LNCaP clone FGC (cell line): ENCODE measurements at regions not wholly inside any gene's neighbourhood (a gene's known extent, or its start where the extent isn't known, plus 50 kb on each side); places are given as distances from the start of the nearest gene placed in this dataset.

Experiments used
- DNase-seq: peaks from one replicate; pipeline ENCODE4 v3.0.0-alpha.2; 2011; ENCODE audit warnings: low read depth
- H3K4me3 ChIP-seq: 2 replicates; pipeline ENCODE4 v1.5.1; 2011; ENCODE audit warnings: mild to moderate bottlenecking, low read depth, low read length, control low read depth
- CTCF ChIP-seq: IDR thresholded peaks from 2 replicates; pipeline ENCODE4 v1.5.1; 2012; ENCODE audit warnings: mild to moderate bottlenecking; ENCODE audit not compliant: control insufficient read depth, insufficient read depth; ENCODE audit errors: extremely low read depth

- DNase-seq, result no peak
- no peak for TF ChIP-seq CTCF
- no peak overlapping the region for H3K4me3 ChIP-seq
Observed at GRCh38 chr18:27855486-27855885, 321.4 kb downstream of the CDH2 start.

GRCh38 chr18:27854631-27855030 lies 322.3 kb downstream of the CDH2 start:
- DNase-seq, result no peak
- H3K4me3 ChIP-seq, result no peak overlapping the region
- TF ChIP-seq CTCF, result no peak

- no peak for TF ChIP-seq CTCF
- H3K4me3 ChIP-seq, result no peak overlapping the region
- no peak for DNase-seq
Observed at GRCh38 chr18:27848336-27848735, 328.6 kb downstream of the CDH2 start.

GRCh38 chr18:27847412-27847811 lies 329.5 kb downstream of the CDH2 start:
- TF ChIP-seq CTCF, result no peak
- peak; percentile 92 for DNase-seq
- no peak overlapping the region for H3K4me3 ChIP-seq

GRCh38 chr18:27845897-27846296 lies 331.0 kb downstream of the CDH2 start:
- DNase-seq, result no peak
- no peak for TF ChIP-seq CTCF
- H3K4me3 ChIP-seq, result no peak overlapping the region

GRCh38 chr18:27843783-27844777 lies 332.9 kb downstream of the CDH2 start:
- no peak for DNase-seq
- no peak for TF ChIP-seq CTCF
- no peak overlapping the region for H3K4me3 ChIP-seq
